A549 (cell line): ENCODE measurements at regions not wholly inside any gene's neighbourhood (a gene's known extent, or its start where the extent isn't known, plus 50 kb on each side); places are given as distances from the start of the nearest gene placed in this dataset.

Experiments
- ATAC-seq, 2 experiments: fragments of 200-7000 bp in 1 of 2; fragments of >200 bp in 1 of 2; cut with Nextera tagmentation in 1 of 2; cut with Tn5 transposase in 1 of 2; 3 replicates each; pipeline versions ENCODE4 v1.8.0 to v1.9.1; 2018 to 2020; ENCODE audit warnings: mild to moderate bottlenecking in 1 of 2, moderate library complexity in 1 of 2
- CTCF ChIA-PET: fragments of 300-600 bp; sonication (Branson Sonifier 250); formaldehyde crosslinking; extraction: SDS; loops from one replicate; lab custom pipeline; 2021; ENCODE audit warnings: antibody characterized with exemption, inconsistent platforms; lab: Yijun Ruan, JAX
- POLR2A ChIA-PET: fragments of 350-600 bp; formaldehyde crosslinking; extraction: SDS; loops from one replicate; lab custom pipeline; 2021; ENCODE audit warnings: antibody characterized with exemption, inconsistent platforms; lab: Yijun Ruan, JAX
- DNase-seq, 2 experiments: peaks; one replicate each; pipeline versions ENCODE4 v3.0.0 to v3.0.0-alpha.2; 2011 to 2016; ENCODE audit warnings: low read depth in 1 of 2, low spot score in 1 of 2
- FAIRE-seq: peaks from 2 replicates; lab custom pipeline; 2011; peaks lifted over from hg19 to GRCh38; lab: Jason Lieb, UNC
- H3K27ac ChIP-seq, 2 experiments: fragments of >200 bp; sonication (Bioruptor Twin); formaldehyde crosslinking; 3 replicates each; pipeline ENCODE4 v1.5.1; 2016 to 2017
- H3K4me1 ChIP-seq: fragments of >200 bp; sonication (Bioruptor Twin); formaldehyde crosslinking; 3 replicates; pipeline ENCODE4 v1.6.1; 2016
- H3K4me2 ChIP-seq: fragments of >200 bp; sonication (Bioruptor Twin); formaldehyde crosslinking; 3 replicates; pipeline ENCODE4 v1.6.1; 2016
- H3K4me3 ChIP-seq: fragments of >200 bp; sonication (Bioruptor Twin); formaldehyde crosslinking; 3 replicates; pipeline ENCODE4 v1.5.1; 2016
- H3K9me3 ChIP-seq: fragments of >200 bp; sonication (Bioruptor Twin); formaldehyde crosslinking; 3 replicates; pipeline ENCODE4 v1.6.1; 2016
- BHLHE40 ChIP-seq: IDR thresholded peaks from 2 replicates; pipeline ENCODE4 v1.6.1; 2012; ENCODE audit warnings: low read depth, low read length, inconsistent platforms
- CBX2 ChIP-seq: fragments of 200-600 bp; sonication (generic); IDR thresholded peaks from 2 replicates; pipeline ENCODE4 v1.6.1; 2016; ENCODE audit warnings: low read depth, mild to moderate bottlenecking, borderline replicate concordance
- CEBPB ChIP-seq, 2 experiments: fragments of >200 bp in 1 of 2; sonication (Bioruptor Twin) in 1 of 2; formaldehyde crosslinking in 1 of 2; IDR thresholded peaks; 2 replicates each; pipeline ENCODE4 v1.6.1; 2012 to 2016
- CHD4 ChIP-seq: fragments of 200-600 bp; sonication (generic); IDR thresholded peaks from 2 replicates; pipeline ENCODE4 v1.6.1; 2016; ENCODE audit warnings: antibody characterized with exemption, mild to moderate bottlenecking, borderline replicate concordance
- EHF ChIP-seq: fragments of 250-450 bp; sonication (Bioruptor Pico); IDR thresholded peaks from 2 replicates; pipeline ENCODE4 v1.5.0; 2020; ENCODE audit warnings: mild to moderate bottlenecking
- EHMT2 ChIP-seq: fragments of 200-600 bp; sonication (generic); IDR thresholded peaks from 2 replicates; pipeline ENCODE4 v1.6.1; 2016; ENCODE audit warnings: antibody characterized with exemption, low read depth, mild to moderate bottlenecking, moderate library complexity
- EP300 ChIP-seq, 2 experiments: fragments of >200 bp; sonication (Bioruptor Twin); formaldehyde crosslinking; IDR thresholded peaks; 2 replicates in 1 of 2; 3 replicates in 1 of 2; pipeline ENCODE4 v1.6.1; 2016 to 2017
- ESRRA ChIP-seq: fragments of 150-350 bp; IDR thresholded peaks from 2 replicates; pipeline ENCODE4 v1.6.1; 2014; ENCODE audit warnings: mild to moderate bottlenecking, low read length, borderline replicate concordance
- HDAC2 ChIP-seq: fragments of 200-600 bp; sonication (generic); IDR thresholded peaks from 2 replicates; pipeline ENCODE4 v1.6.1; 2016
- HEYL ChIP-seq: fragments of 250-450 bp; sonication (Bioruptor Pico); IDR thresholded peaks from 2 replicates; pipeline ENCODE4 v1.8.0; 2021; ENCODE audit warnings: mild to moderate bottlenecking, moderate library complexity
- HOXA7 ChIP-seq: fragments of 250-450 bp; sonication (Bioruptor Pico); IDR thresholded peaks from 2 replicates; pipeline ENCODE4 v1.5.0; 2020; ENCODE audit warnings: mild to moderate bottlenecking, moderate library complexity
- MAFK ChIP-seq: fragments of 450-650 bp; IDR thresholded peaks from 2 replicates; pipeline ENCODE4 v1.6.1; 2014; ENCODE audit not compliant: partially characterized antibody
- NFE2L2 ChIP-seq: fragments of 150-350 bp; conservative IDR thresholded peaks from 2 replicates; pipeline ENCODE4 v1.6.1; 2014; ENCODE audit warnings: low read length
- NR3C1 ChIP-seq: fragments of >200 bp; sonication (Bioruptor Twin); formaldehyde crosslinking; IDR thresholded peaks from 3 replicates; pipeline ENCODE4 v1.6.1; 2017
- POLR2A ChIP-seq: IDR thresholded peaks from 2 replicates; pipeline ENCODE4 v1.6.1; 2012; ENCODE audit warnings: mild to moderate bottlenecking, low read length
- POLR2AphosphoS2 ChIP-seq: conservative IDR thresholded peaks from 2 replicates; pipeline ENCODE4 v1.6.1; 2012; ENCODE audit warnings: low read length, improper control_type of control experiment, inconsistent platforms
- RAD21 ChIP-seq, 2 experiments: fragments of >200 bp in 1 of 2; sonication (Bioruptor Twin) in 1 of 2; formaldehyde crosslinking in 1 of 2; IDR thresholded peaks in 1 of 2; conservative IDR thresholded peaks in 1 of 2; 2 replicates in 1 of 2; 3 replicates in 1 of 2; pipeline ENCODE4 v1.6.1; 2012 to 2018; ENCODE audit warnings: inconsistent platforms in 1 of 2
- SMC3 ChIP-seq: fragments of >200 bp; sonication (Bioruptor Twin); formaldehyde crosslinking; IDR thresholded peaks from 3 replicates; pipeline ENCODE4 v1.6.1; 2018; ENCODE audit warnings: inconsistent platforms
- SREBF2 ChIP-seq: fragments of 450-650 bp; IDR thresholded peaks from 2 replicates; pipeline ENCODE4 v1.6.1; 2014; ENCODE audit warnings: mild to moderate bottlenecking, moderate library complexity
- TFCP2L1 ChIP-seq: fragments of 250-450 bp; sonication (Bioruptor Pico); IDR thresholded peaks from 2 replicates; pipeline ENCODE4 v1.5.0; 2021; ENCODE audit warnings: mild to moderate bottlenecking
- ZNF302 ChIP-seq: fragments of 250-450 bp; sonication (Bioruptor Pico); IDR thresholded peaks from 2 replicates; pipeline ENCODE4 v1.9.0; 2021; ENCODE audit warnings: inconsistent platforms, mild to moderate bottlenecking, moderate library complexity
- WGBS: methylation state at CpG from one replicate; pipeline ENCODE4 v1.1.6; 2017; ENCODE audit errors: missing lambda C conversion rate; 5-methylcytosine and 5-hydroxymethylcytosine counted together
- TF ChIP-seq, protein P1 (sequence below): fragments of 250-450 bp; sonication (Bioruptor Pico); IDR thresholded peaks from 2 replicates; pipeline ENCODE4 v1.5.0; 2021; ENCODE audit warnings: mild to moderate bottlenecking, moderate library complexity, borderline replicate concordance
- TF ChIP-seq, protein P2 (sequence below): fragments of 250-450 bp; sonication (Bioruptor Pico); IDR thresholded peaks from 2 replicates; pipeline ENCODE4 v1.5.0; 2020; ENCODE audit warnings: low read depth, mild to moderate bottlenecking, moderate library complexity
- TF ChIP-seq, protein P3 (sequence below): fragments of >200 bp; sonication (Bioruptor Twin); formaldehyde crosslinking; IDR thresholded peaks from 2 replicates; pipeline ENCODE4 v1.6.1; 2016
- TF ChIP-seq, protein P4 (sequence below): fragments of 200-600 bp; sonication (generic); IDR thresholded peaks from 2 replicates; pipeline ENCODE4 v1.6.1; 2016; ENCODE audit warnings: antibody characterized with exemption, mild to moderate bottlenecking, moderate library complexity

DNA sequence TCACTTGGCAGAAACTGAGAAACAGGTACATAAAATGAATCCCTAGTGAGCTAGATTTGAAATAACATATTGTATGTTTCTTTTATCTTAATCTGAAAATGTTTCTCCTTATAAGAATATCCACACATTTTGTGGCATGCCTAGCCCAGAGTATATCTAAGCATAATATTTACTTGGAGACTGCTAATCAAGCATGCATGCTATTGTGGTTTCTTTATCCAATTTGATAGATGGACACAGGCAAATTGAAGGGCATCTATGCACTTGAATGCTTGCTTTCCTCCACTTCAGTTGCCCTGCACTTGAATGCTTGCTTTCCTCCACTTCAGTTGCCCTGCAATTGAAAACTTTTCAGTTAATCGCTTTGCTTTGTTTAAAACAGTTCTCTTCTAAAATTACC, 729.8 kb downstream of the TBC1D32 start:
- ChIA-PET POLR2A (no interaction called here), CTCF (no interaction called here)
- whole genome bisulfite sequencing: 0% methylated on average over 1 of the region's 1 CpG
- H3K4me1 ChIP-seq: no peaks in the 10 kb centered on the region
- TF ChIP-seq RAD21 (conservative IDR thresholded peaks at IDR 0.05 in 1 of 2, IDR thresholded peaks at IDR 0.05 in 1 of 2) (no peak), CBX2 (no peak), EHF (CRISPR knock-in tag) (no peak), CEBPB (IDR thresholded peaks at IDR 0.05) (no peak), POLR2AphosphoS2 (no peak), NFE2L2 (no peak), MAFK (no peak), ZNF302 (CRISPR knock-in tag) (no peak), SREBF2 (no peak), HEYL (CRISPR knock-in tag) (no peak), POLR2A (no peak), EHMT2 (no peak), CHD4 (no peak), EP300 (IDR thresholded peaks at IDR 0.05) (no peak)
- TF ChIP-seq, protein P1, sequence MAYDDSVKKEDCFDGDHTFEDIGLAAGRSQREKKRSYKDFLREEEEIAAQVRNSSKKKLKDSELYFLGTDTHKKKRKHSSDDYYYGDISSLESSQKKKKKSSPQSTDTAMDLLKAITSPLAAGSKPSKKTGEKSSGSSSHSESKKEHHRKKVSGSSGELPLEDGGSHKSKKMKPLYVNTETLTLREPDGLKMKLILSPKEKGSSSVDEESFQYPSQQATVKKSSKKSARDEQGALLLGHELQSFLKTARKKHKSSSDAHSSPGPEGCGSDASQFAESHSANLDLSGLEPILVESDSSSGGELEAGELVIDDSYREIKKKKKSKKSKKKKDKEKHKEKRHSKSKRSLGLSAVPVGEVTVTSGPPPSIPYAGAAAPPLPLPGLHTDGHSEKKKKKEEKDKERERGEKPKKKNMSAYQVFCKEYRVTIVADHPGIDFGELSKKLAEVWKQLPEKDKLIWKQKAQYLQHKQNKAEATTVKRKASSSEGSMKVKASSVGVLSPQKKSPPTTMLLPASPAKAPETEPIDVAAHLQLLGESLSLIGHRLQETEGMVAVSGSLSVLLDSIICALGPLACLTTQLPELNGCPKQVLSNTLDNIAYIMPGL (CRISPR knock-in tag): no peak
- TF ChIP-seq, protein P2, sequence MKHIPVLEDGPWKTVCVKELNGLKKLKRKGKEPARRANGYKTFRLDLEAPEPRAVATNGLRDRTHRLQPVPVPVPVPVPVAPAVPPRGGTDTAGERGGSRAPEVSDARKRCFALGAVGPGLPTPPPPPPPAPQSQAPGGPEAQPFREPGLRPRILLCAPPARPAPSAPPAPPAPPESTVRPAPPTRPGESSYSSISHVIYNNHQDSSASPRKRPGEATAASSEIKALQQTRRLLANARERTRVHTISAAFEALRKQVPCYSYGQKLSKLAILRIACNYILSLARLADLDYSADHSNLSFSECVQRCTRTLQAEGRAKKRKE (CRISPR knock-in tag): no peak
- TF ChIP-seq, protein P3, sequence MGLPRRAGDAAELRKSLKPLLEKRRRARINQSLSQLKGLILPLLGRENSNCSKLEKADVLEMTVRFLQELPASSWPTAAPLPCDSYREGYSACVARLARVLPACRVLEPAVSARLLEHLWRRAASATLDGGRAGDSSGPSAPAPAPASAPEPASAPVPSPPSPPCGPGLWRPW: no peak
- no peak overlapping the region for H3K4me2 ChIP-seq
- H3K4me3 ChIP-seq: no peak overlapping the region
- ATAC-seq: no peak
- no peak for DNase-seq
- FAIRE-seq: no peak
- no peaks in the 10 kb centered on the region for H3K9me3 ChIP-seq
- no peak overlapping the region for H3K27ac ChIP-seq

DNA sequence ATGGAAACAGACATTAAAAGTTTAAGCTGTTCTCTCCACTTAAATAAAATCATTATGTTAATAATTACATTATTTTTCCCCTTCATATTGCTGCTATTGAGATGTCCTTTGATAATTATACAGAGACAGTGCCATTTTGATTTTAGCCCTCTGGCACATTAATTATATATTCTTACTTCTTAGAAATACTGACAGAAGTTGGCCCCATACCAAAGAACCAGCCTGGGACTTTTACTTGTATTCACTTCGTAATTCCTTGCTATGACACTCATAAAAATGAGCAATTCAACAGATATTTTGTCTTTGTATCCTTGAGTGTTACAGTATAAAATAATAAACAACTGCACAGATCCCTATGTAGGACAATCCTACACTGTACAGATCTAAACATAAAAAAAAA, 743.7 kb downstream of the TBC1D32 start:
- no peak for FAIRE-seq
- no peak for DNase-seq
- CTCF ChIA-PET: no interaction called here
- Histone ChIP-seq H3K4me2 (no peak overlapping the region), H3K9me3 (no peaks in the 10 kb centered on the region), H3K4me1 (no peaks in the 10 kb centered on the region), H3K27ac (no peak overlapping the region), H3K4me3 (no peak overlapping the region)
- no peak for ATAC-seq
- TF ChIP-seq TFCP2L1 (CRISPR knock-in tag): no peak
- no peak for TF ChIP-seq NR3C1
- no peak for TF ChIP-seq BHLHE40
- TF ChIP-seq EP300 (IDR thresholded peaks at IDR 0.05): no peak
- POLR2A ChIA-PET: no interaction called here
- WGBS: 0% methylated on average over 1 of the region's 1 CpG

DNA sequence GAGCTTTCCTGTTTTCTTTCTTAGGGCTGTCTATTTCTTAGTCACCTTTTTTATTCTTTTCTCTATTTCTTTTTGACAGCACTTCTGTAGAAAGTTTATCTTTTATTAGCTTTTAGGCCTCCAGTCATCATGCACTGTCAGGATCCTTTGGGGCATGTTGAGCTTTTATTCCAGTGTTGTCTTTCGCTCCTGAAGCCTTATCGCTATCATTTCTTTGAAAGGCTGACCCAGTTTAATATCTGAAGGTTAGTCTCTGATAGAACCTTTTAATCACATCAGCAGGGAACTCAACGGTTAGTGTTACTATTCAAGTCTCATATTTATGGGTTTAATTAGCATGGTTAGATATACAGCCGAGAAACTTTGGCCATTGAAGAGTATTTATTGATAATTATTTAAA, 745.9 kb downstream of the TBC1D32 start:
- H3K4me3 ChIP-seq: no peak overlapping the region
- no peaks in the 10 kb centered on the region for H3K9me3 ChIP-seq
- FAIRE-seq: no peak
- H3K27ac ChIP-seq: no peak overlapping the region
- no peak for ATAC-seq
- CTCF ChIA-PET: no interaction called here
- POLR2A ChIA-PET: no interaction called here
- TF ChIP-seq HOXA7 (CRISPR knock-in tag) (no peak), HDAC2 (no peak), SMC3 (no peak), ESRRA (no peak)
- TF ChIP-seq, protein P4, sequence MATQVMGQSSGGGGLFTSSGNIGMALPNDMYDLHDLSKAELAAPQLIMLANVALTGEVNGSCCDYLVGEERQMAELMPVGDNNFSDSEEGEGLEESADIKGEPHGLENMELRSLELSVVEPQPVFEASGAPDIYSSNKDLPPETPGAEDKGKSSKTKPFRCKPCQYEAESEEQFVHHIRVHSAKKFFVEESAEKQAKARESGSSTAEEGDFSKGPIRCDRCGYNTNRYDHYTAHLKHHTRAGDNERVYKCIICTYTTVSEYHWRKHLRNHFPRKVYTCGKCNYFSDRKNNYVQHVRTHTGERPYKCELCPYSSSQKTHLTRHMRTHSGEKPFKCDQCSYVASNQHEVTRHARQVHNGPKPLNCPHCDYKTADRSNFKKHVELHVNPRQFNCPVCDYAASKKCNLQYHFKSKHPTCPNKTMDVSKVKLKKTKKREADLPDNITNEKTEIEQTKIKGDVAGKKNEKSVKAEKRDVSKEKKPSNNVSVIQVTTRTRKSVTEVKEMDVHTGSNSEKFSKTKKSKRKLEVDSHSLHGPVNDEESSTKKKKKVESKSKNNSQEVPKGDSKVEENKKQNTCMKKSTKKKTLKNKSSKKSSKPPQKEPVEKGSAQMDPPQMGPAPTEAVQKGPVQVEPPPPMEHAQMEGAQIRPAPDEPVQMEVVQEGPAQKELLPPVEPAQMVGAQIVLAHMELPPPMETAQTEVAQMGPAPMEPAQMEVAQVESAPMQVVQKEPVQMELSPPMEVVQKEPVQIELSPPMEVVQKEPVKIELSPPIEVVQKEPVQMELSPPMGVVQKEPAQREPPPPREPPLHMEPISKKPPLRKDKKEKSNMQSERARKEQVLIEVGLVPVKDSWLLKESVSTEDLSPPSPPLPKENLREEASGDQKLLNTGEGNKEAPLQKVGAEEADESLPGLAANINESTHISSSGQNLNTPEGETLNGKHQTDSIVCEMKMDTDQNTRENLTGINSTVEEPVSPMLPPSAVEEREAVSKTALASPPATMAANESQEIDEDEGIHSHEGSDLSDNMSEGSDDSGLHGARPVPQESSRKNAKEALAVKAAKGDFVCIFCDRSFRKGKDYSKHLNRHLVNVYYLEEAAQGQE: no peak
- WGBS: 8% methylated on average over 4 of the region's 4 CpGs
- no peaks in the 10 kb centered on the region for H3K4me1 ChIP-seq
- DNase-seq: no peak
- H3K4me2 ChIP-seq: no peak overlapping the region
